ENCODE measurements at regions not wholly inside any gene's neighbourhood (a gene's known extent, or its start where the extent isn't known, plus 50 kb on each side); places are given as distances from the start of the nearest gene placed in this dataset.

GRCh38 chr2:2590841-2591541 lies 259.9 kb upstream of the MYT1L start:
- DNase-seq (ENCODE audit: low spot score): no peak

GRCh38 chr2:2590141-2590540 lies 259.1 kb upstream of the MYT1L start:
- no peak for DNase-seq (ENCODE audit: low spot score)

- DNase-seq (ENCODE audit: low spot score): no peak
Measured at GRCh38 chr2:2588777-2589176, 257.7 kb upstream of the MYT1L start.

- no peak for DNase-seq (ENCODE audit: low spot score)
Measured at GRCh38 chr2:2587354-2587753, 256.3 kb upstream of the MYT1L start.

- no peak for DNase-seq (ENCODE audit: low spot score)
Measured at GRCh38 chr2:2586931-2587330, 255.9 kb upstream of the MYT1L start.

GRCh38 chr2:2586068-2586776 lies 255.1 kb upstream of the MYT1L start:
- peak; percentile 15 for DNase-seq (ENCODE audit: low spot score)

GRCh38 chr2:2582998-2583545 lies 252.0 kb upstream of the MYT1L start:
- peak; percentile 34 for DNase-seq (ENCODE audit: low spot score)

- peak; percentile 20 for DNase-seq (ENCODE audit: low spot score)
Measured at GRCh38 chr2:2581331-2582159, 250.5 kb upstream of the MYT1L start.

- peak; percentile 26 for DNase-seq (ENCODE audit: low spot score)
Measured at GRCh38 chr2:2580841-2581240, 249.8 kb upstream of the MYT1L start.

GRCh38 chr2:2580341-2580740 lies 249.3 kb upstream of the MYT1L start:
- peak; percentile 23 for DNase-seq (ENCODE audit: low spot score)

GRCh38 chr2:2579814-2580213 lies 248.7 kb upstream of the MYT1L start:
- no peak for DNase-seq (ENCODE audit: low spot score)

- DNase-seq (ENCODE audit: low spot score): no peak
Measured at GRCh38 chr2:2577407-2577831, 246.3 kb upstream of the MYT1L start.

GRCh38 chr2:2575870-2576386 lies 244.9 kb upstream of the MYT1L start:
- DNase-seq (ENCODE audit: low spot score): no peak

- DNase-seq (ENCODE audit: low spot score): peak; percentile 30
Measured at GRCh38 chr2:2575181-2575577, 244.1 kb upstream of the MYT1L start.

- peak; percentile 22 for DNase-seq (ENCODE audit: low spot score)
Measured at GRCh38 chr2:2574401-2575180, 243.5 kb upstream of the MYT1L start.

GRCh38 chr2:2573658-2574293 lies 242.7 kb upstream of the MYT1L start:
- DNase-seq (ENCODE audit: low spot score): no peak

GRCh38 chr2:2573205-2573604 lies 242.1 kb upstream of the MYT1L start:
- DNase-seq (ENCODE audit: low spot score): peak; percentile 12

GRCh38 chr2:2572393-2573204 lies 241.5 kb upstream of the MYT1L start:
- peak; percentile 23 for DNase-seq (ENCODE audit: low spot score)

GRCh38 chr2:2571301-2572150 lies 240.5 kb upstream of the MYT1L start:
- DNase-seq (ENCODE audit: low spot score): peak; percentile 34
